Mesendoderm (in vitro differentiated cells): ENCODE measurements at regions not wholly inside any gene's neighbourhood (a gene's known extent, or its start where the extent isn't known, plus 50 kb on each side); places are given as distances from the start of the nearest gene placed in this dataset.
"Not testable (repeated sequence)": the region's sequence is repeated elsewhere in the genome, so short reads cannot be mapped to it uniquely, and the experiment has no call there.

Experiments used
- DNase-seq: peaks from one replicate; pipeline ENCODE4 v3.0.0; 2013
- H2AK5ac ChIP-seq: 2 replicates; pipeline ENCODE4 v1.6.1; 2013; ENCODE audit warnings: low read length, inconsistent platforms
- H2BK120ac ChIP-seq: 2 replicates; pipeline ENCODE4 v1.6.1; 2013; ENCODE audit warnings: low read depth, mild to moderate bottlenecking, low read length, moderate library complexity, mixed read lengths
- H2BK15ac ChIP-seq: replicated peaks from 2 replicates; pipeline ENCODE4 v1.6.1; 2013; ENCODE audit warnings: low read depth, mild to moderate bottlenecking, moderate library complexity
- H2BK5ac ChIP-seq: 2 replicates; pipeline ENCODE4 v1.6.1; 2013; ENCODE audit warnings: low read length, inconsistent platforms
- H3K18ac ChIP-seq: 2 replicates; pipeline ENCODE4 v1.6.1; 2013; ENCODE audit warnings: mild to moderate bottlenecking, low read length, mixed read lengths
- H3K23ac ChIP-seq: one replicate; pipeline ENCODE4 v1.6.1; 2013; ENCODE audit warnings: low read length
- H3K27ac ChIP-seq: 2 replicates; pipeline ENCODE4 v1.5.1; 2013; ENCODE audit warnings: low read depth, mild to moderate bottlenecking, inconsistent platforms, low read length, moderate library complexity
- H3K27me3 ChIP-seq: 2 replicates; pipeline ENCODE4 v1.6.1; 2013; ENCODE audit warnings: low read length, control low read depth, mild to moderate bottlenecking, inconsistent platforms; ENCODE audit not compliant: insufficient read depth, poor library complexity
- H3K36me3 ChIP-seq: 2 replicates; pipeline ENCODE4 v1.6.1; 2013; ENCODE audit warnings: low read length, inconsistent platforms; ENCODE audit not compliant: control insufficient read depth, insufficient read depth
- H3K4ac ChIP-seq: one replicate; pipeline ENCODE4 v1.6.1; 2013; ENCODE audit warnings: low read depth, mild to moderate bottlenecking, low read length, moderate library complexity
- H3K4me1 ChIP-seq: 2 replicates; pipeline ENCODE4 v1.6.1; 2013; ENCODE audit warnings: low read depth, low read length, inconsistent platforms; ENCODE audit not compliant: control insufficient read depth
- H3K4me2 ChIP-seq: 2 replicates; pipeline ENCODE4 v1.6.1; 2013; ENCODE audit warnings: low read length
- H3K4me3 ChIP-seq: 2 replicates; pipeline ENCODE4 v1.5.1; 2013; ENCODE audit warnings: mild to moderate bottlenecking, low read length
- H3K56ac ChIP-seq: one replicate; pipeline ENCODE4 v1.6.1; 2013; ENCODE audit warnings: low read length
- H3K79me1 ChIP-seq: 2 replicates; pipeline ENCODE4 v1.6.1; 2013; ENCODE audit warnings: low read length, inconsistent platforms
- H3K79me2 ChIP-seq: 2 replicates; pipeline ENCODE4 v1.6.1; 2013; ENCODE audit warnings: mild to moderate bottlenecking, low read length; ENCODE audit not compliant: control insufficient read depth, insufficient read depth
- H3K9ac ChIP-seq: 2 replicates; pipeline ENCODE4 v1.6.1; 2013; ENCODE audit warnings: low read length, inconsistent platforms
- H4K5ac ChIP-seq: one replicate; pipeline ENCODE4 v1.6.1; 2013; ENCODE audit warnings: low read length
- H4K8ac ChIP-seq: one replicate; pipeline ENCODE4 v1.6.1; 2013; ENCODE audit warnings: low read depth, mild to moderate bottlenecking, control low read depth, low read length, moderate library complexity
- WGBS: extraction: QIAGEN DNeasy Blood & Tissue Kit; methylation state at CpG from one replicate; pipeline ENCODE4 v1.1.7; 2013; ENCODE audit warnings: low lambda C conversion rate, missing lambda C conversion rate; ENCODE audit not compliant: insufficient coverage; ENCODE audit errors: extremely low coverage; 5-methylcytosine and 5-hydroxymethylcytosine counted together

DNA sequence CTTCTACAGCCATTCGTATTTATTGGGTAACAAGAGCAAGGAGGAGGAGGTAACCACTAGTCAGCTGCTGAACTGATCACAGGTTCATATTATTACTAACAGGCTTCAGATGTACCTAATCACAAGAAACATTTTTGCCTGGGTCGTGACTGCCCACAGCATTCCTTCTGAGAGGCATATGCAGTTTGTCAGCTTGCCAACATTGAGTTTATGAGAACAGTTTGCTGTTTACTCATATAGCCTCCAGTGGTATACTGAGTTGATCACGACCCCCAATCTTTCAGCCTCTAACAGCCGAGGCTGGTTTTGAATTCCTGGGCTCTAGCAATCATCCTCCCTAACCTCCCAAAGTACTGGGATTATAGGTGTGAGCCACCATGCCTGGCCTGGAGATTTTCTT, 693.6 kb downstream of the TLE1 start:
- WGBS, result no CpG with 5 or more reads among the region's 4 CpGs
- Histone ChIP-seq H3K4me3 (no peak overlapping the region), H3K4me1 (no peaks in the 10 kb centered on the region), H3K56ac (no peak overlapping the region), H3K4me2 (no peak overlapping the region), H3K9ac (no peak overlapping the region), H3K18ac (no peak overlapping the region), H4K5ac (no peak overlapping the region), H3K79me2 (no peaks in the 10 kb centered on the region), H2BK5ac (no peak overlapping the region), H3K4ac (peak overlapping the region; percentile 16), H4K8ac (no peak overlapping the region), H2BK15ac (no peak overlapping the region), H3K36me3 (no peaks in the 10 kb centered on the region), H3K79me1 (no peaks in the 10 kb centered on the region), H2BK120ac (no peak overlapping the region), H2AK5ac (no peak overlapping the region), H3K23ac (no peak overlapping the region), H3K27me3 (no peaks in the 10 kb centered on the region), H3K27ac (no peak overlapping the region)
- no peak for DNase-seq

DNA sequence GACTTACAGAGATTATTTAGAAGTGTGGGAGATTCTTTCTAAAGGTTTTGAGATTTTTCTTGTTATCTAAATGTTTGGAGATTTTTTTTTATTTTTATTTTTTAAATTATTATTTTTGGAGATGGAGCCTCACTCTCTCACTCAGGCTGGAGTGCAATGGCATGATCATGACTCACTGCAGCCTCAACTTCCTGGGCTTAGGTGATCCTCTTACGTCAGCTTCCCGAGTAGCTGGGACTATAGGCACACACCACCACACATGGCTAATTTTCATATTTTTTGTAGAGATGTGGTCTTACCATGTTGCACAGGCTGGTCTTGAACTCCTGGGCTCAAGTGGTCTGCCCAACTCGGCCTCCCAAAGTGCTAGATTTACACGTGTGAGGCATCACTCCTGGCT, 694.5 kb downstream of the TLE1 start:
- Histone ChIP-seq H3K27me3 (no peaks in the 10 kb centered on the region), H3K27ac (no peak overlapping the region), H3K23ac (no peak overlapping the region), H3K4me1 (no peaks in the 10 kb centered on the region), H3K36me3 (no peaks in the 10 kb centered on the region), H2AK5ac (no peak overlapping the region), H3K79me2 (no peaks in the 10 kb centered on the region), H2BK120ac (no peak overlapping the region), H2BK5ac (no peak overlapping the region), H2BK15ac (no peak overlapping the region), H3K9ac (no peak overlapping the region), H3K79me1 (no peaks in the 10 kb centered on the region), H4K8ac (no peak overlapping the region), H3K56ac (no peak overlapping the region), H4K5ac (no peak overlapping the region), H3K18ac (peak overlapping the region; percentile 39), H3K4me3 (no peak overlapping the region), H3K4me2 (no peak overlapping the region), H3K4ac (no peak overlapping the region)
- no CpG with 5 or more reads among the region's 4 CpGs for WGBS
- no peak for DNase-seq

GRCh38 chr9:80985595-80985994, 703.8 kb downstream of the TLE1 start:
- DNase-seq, H3K79me2 ChIP-seq, H4K5ac ChIP-seq, H2BK5ac ChIP-seq, H3K27ac ChIP-seq, H3K79me1 ChIP-seq, H3K4me1 ChIP-seq, H4K8ac ChIP-seq, H3K23ac ChIP-seq, H3K18ac ChIP-seq, H3K4me3 ChIP-seq, H3K4me2 ChIP-seq, H2BK15ac ChIP-seq, H3K27me3 ChIP-seq, H3K9ac ChIP-seq, H3K36me3 ChIP-seq, H2BK120ac ChIP-seq, H2AK5ac ChIP-seq, H3K4ac ChIP-seq, H3K56ac ChIP-seq: not testable (repeated sequence)
- 100% methylated on average over 3 of the region's 10 CpGs for WGBS

DNA sequence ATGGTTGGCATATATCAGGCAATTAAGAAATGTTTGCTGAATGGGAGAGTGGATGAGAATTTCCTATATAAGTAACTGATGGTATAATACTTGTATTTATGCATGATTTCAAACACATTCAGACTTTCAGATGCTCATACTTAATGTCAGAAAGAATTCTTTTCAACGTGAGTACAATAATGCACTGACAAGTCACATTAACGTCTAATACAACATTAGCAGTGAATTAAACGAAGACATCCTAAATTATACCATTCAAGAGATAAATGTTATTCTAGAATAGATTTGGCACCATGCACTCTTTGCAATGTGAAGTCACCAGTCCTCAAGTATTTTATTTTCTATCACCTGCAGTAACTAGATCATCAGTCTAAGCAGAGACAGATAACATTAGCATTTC, 712.9 kb downstream of the TLE1 start:
- no CpG with 5 or more reads among the region's 3 CpGs for WGBS
- Histone ChIP-seq H3K36me3 (no peaks in the 10 kb centered on the region), H4K5ac (no peak overlapping the region)

GRCh38 chr9:80970377-80970776, 719.0 kb downstream of the TLE1 start:
- DNase-seq, H3K27me3 ChIP-seq, H4K5ac ChIP-seq, H3K23ac ChIP-seq, H3K4ac ChIP-seq, H3K79me2 ChIP-seq, H3K36me3 ChIP-seq, H2BK5ac ChIP-seq, H2BK120ac ChIP-seq, H3K56ac ChIP-seq, H3K4me1 ChIP-seq, H3K79me1 ChIP-seq, H2BK15ac ChIP-seq, H3K27ac ChIP-seq, H3K4me3 ChIP-seq, H4K8ac ChIP-seq, H3K9ac ChIP-seq, H3K18ac ChIP-seq, H2AK5ac ChIP-seq, H3K4me2 ChIP-seq: not testable (repeated sequence)
- WGBS, result no CpG with 5 or more reads among the region's 2 CpGs

More for the DNA sequence above, 712.9 kb downstream of the TLE1 start:
- Histone ChIP-seq H3K23ac (no peak overlapping the region), H3K79me2 (no peaks in the 10 kb centered on the region), H2AK5ac (no peak overlapping the region), H3K4me2 (no peak overlapping the region), H3K27me3 (no peaks in the 10 kb centered on the region), H3K4me1 (no peaks in the 10 kb centered on the region), H3K27ac (no peak overlapping the region), H3K4me3 (no peak overlapping the region), H3K18ac (no peak overlapping the region), H3K56ac (no peak overlapping the region), H3K9ac (no peak overlapping the region), H2BK5ac (no peak overlapping the region), H2BK15ac (no peak overlapping the region), H3K4ac (no peak overlapping the region), H4K8ac (no peak overlapping the region), H2BK120ac (no peak overlapping the region), H3K79me1 (no peaks in the 10 kb centered on the region)
- DNase-seq, result no peak

DNA sequence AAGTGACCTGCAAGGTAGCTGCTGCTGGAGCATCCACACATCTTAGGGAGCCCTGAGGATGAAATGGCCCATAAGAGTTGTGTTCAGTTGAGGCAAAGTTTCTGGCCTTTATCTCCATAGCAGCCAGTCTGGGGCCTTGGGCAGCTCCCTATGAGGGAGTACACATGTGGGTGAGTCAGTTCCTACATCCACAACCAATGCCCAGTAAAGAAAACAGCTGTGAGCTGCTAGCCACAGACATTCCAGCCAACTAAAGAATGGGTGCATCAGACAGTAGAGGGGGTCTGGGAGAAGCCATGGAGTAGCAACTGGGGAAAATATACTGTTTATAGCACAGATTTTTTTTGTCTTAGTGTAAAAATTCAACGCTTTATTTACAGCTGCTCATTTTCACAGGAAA, 720.7 kb downstream of the TLE1 start:
- Histone ChIP-seq H3K4me1 (no peaks in the 10 kb centered on the region), H3K79me1 (no peaks in the 10 kb centered on the region), H3K56ac (no peak overlapping the region), H3K23ac (no peak overlapping the region), H3K27ac (no peak overlapping the region), H2BK5ac (no peak overlapping the region), H3K18ac (peak overlapping the region; percentile 3), H3K9ac (no peak overlapping the region), H2BK120ac (no peak overlapping the region), H3K4me3 (no peak overlapping the region), H3K4ac (no peak overlapping the region), H2AK5ac (no peak overlapping the region), H3K79me2 (no peaks in the 10 kb centered on the region), H3K27me3 (no peaks in the 10 kb centered on the region), H3K36me3 (no peaks in the 10 kb centered on the region), H4K8ac (no peak overlapping the region), H3K4me2 (no peak overlapping the region), H4K5ac (no peak overlapping the region), H2BK15ac (no peak overlapping the region)
- no peak for DNase-seq
- WGBS, result no CpG with 5 or more reads among the region's 1 CpG
